SH-SY5Y (cell line): ENCODE measurements at regions not wholly inside any gene's neighbourhood (a gene's known extent, or its start where the extent isn't known, plus 50 kb on each side); places are given as distances from the start of the nearest gene placed in this dataset.

ENCODE experiments used
- GATA2 ChIP-seq: IDR thresholded peaks from 2 replicates; pipeline ENCODE4 v1.6.1; 2011; ENCODE audit warnings: mild to moderate bottlenecking, low read depth, low read length
- GATA3 ChIP-seq: IDR thresholded peaks from 2 replicates; pipeline ENCODE4 v1.6.1; 2011; ENCODE audit warnings: low read depth, mild to moderate bottlenecking, low read length, moderate library complexity

- TF ChIP-seq GATA2: no peak
- TF ChIP-seq GATA3: no peak
These were observed 139.6 kb upstream of the MYCN start for GRCh38 chr2:15800495-15801329.
